ENCODE measurements at regions not wholly inside any gene's neighbourhood (a gene's known extent, or its start where the extent isn't known, plus 50 kb on each side); places are given as distances from the start of the nearest gene placed in this dataset.
"Not testable (repeated sequence)": the region's sequence is repeated elsewhere in the genome, so short reads cannot be mapped to it uniquely, and the experiment has no call there.

DNA sequence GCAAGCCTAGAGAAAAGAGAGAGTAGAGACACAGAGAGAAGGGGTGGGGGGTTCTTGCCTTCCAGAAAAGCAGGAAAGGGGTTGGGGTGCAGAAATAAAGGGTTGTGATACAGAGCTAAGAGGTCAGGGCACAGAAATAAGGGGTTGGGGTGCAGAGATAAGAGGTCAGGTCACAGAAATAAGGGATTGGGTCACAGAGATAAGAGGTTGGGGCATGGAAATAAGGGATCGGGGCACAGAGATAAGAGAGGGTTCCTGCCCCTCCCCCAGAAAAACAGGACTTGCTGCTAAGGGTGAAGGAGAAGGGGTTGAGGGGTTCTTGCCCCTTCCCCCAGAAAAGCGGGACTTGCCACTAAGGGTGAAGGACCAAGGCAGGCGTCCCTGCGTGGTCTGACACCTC is 189.6 kb upstream of the FRG2C start:
- TF ChIP-seq CTCF, POLR2A (IDR thresholded peaks at IDR 0.05): not testable (repeated sequence)

All from esophagus squamous epithelium (tissue), 4 donors.